ENCODE measurements at regions not wholly inside any gene's neighbourhood (a gene's known extent, or its start where the extent isn't known, plus 50 kb on each side); places are given as distances from the start of the nearest gene placed in this dataset.

- no peak for TF ChIP-seq MXI1 (IDR thresholded peaks at IDR 0.05; ENCODE audit: low read depth, low read length)
- no peak for TF ChIP-seq RCOR1 (IDR thresholded peaks at IDR 0.05; ENCODE audit: borderline replicate concordance in 1 of 2, low read depth in 2 of 2, low read length in 2 of 2)
- TF ChIP-seq ZNF717 (CRISPR knock-in tag; IDR thresholded peaks at IDR 0.05): no peak
- TF ChIP-seq PKNOX1 (IDR thresholded peaks at IDR 0.05): no peak
- no peak for TF ChIP-seq KAT7 (CRISPR knock-in tag; IDR thresholded peaks at IDR 0.05; ENCODE audit: borderline replicate concordance)
- no peak for TF ChIP-seq SIN3A (IDR thresholded peaks at IDR 0.05; ENCODE audit: borderline replicate concordance in 2 of 2, control insufficient read depth in 1 of 2, low read depth in 2 of 2, low read length in 2 of 2)
- no peak for TF ChIP-seq ASH1L (IDR thresholded peaks at IDR 0.05; ENCODE audit: borderline replicate concordance, low read depth, partially characterized antibody)
- no peak for TF ChIP-seq CHD1 (IDR thresholded peaks at IDR 0.05; ENCODE audit: low read length)
- TF ChIP-seq CTCF (IDR thresholded peaks at IDR 0.05 in 2 of 3, conservative IDR thresholded peaks at IDR 0.05 in 1 of 3; ENCODE audit: insufficient read depth in 2 of 3, low read depth in 1 of 3, low read length in 3 of 3): no peak
- TF ChIP-seq NEUROD1 (IDR thresholded peaks at IDR 0.05; ENCODE audit: borderline replicate concordance, low read depth, low read length, partially characterized antibody): no peak
- no peak for TF ChIP-seq XRCC4 (IDR thresholded peaks at IDR 0.05; ENCODE audit: extremely low read depth, insufficient read depth, insufficient read length)
- no peak for TF ChIP-seq TFAM (CRISPR knock-in tag; conservative IDR thresholded peaks at IDR 0.05)
Observed at GRCh38 chr6:153484056-153484455, 353.0 kb upstream of the RGS17 start.
